C4-2B (cell line): ENCODE measurements at regions not wholly inside any gene's neighbourhood (a gene's known extent, or its start where the extent isn't known, plus 50 kb on each side); places are given as distances from the start of the nearest gene placed in this dataset.

Source experiments
- CTCF ChIP-seq: fragments of 450-650 bp; conservative IDR thresholded peaks from 2 replicates; pipeline ENCODE4 v1.5.1; 2017; ENCODE audit warnings: mild to moderate bottlenecking
- ZFX ChIP-seq: fragments of 450-650 bp; IDR thresholded peaks from 2 replicates; pipeline ENCODE4 v1.6.1; 2017

DNA sequence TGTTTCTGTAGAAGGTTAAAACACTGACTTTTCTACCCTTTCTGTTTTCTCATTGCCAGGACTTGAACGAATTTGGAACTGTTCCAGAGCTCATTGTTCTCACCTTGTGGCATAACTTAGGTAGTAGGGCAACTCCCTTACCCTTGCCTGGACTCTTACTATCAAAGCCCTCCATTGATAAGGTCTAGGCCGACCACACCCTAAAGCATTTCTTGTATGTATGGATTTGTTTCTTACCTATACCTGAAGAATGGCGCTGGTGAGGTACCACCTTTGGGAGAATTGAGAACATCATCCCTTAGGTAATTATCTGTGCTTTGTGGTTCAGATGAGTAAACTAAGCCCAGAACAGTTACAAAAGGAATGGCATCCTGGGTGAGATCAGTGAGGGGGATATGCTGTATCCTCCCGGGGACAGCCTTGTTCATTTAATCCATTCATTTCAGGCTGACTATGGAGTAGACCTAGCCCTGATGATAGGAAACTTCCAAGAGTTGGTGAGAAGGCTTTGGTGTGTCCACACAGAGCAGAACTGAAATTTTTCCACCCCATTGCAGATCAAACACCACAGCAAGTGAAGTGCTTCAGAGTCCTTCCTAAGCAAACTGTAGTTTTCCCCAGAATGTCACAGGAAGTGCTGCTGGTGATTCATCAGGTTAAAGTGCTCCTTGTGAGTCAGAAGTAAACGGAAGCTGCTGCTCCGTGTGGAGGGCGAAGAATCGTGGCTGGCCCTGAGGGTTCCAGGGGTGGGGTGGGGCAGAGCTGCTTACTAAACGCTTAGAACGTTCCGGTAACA, 113.0 kb downstream of the TEX26 start:
- TF ChIP-seq CTCF (no peak), ZFX (no peak)
